Panc1 (cell line): ENCODE measurements at regions not wholly inside any gene's neighbourhood (a gene's known extent, or its start where the extent isn't known, plus 50 kb on each side); places are given as distances from the start of the nearest gene placed in this dataset.

Source experiments
- POLR2AphosphoS5 ChIP-seq: IDR thresholded peaks from 2 replicates; pipeline ENCODE4 v1.6.1; 2012; ENCODE audit warnings: mild to moderate bottlenecking, low read depth, low read length, moderate library complexity
- REST ChIP-seq, 2 experiments: IDR thresholded peaks; 2 replicates each; pipeline ENCODE4 v1.6.1; 2011 to 2012; ENCODE audit warnings: low read depth in 2 of 2, control low read depth in 1 of 2, low read length in 1 of 2, mild to moderate bottlenecking in 1 of 2, moderate library complexity in 1 of 2; ENCODE audit not compliant: insufficient read depth in 1 of 2
- SIN3A ChIP-seq: IDR thresholded peaks from 2 replicates; pipeline ENCODE4 v1.6.1; 2012; ENCODE audit warnings: low read depth, mild to moderate bottlenecking, low read length, moderate library complexity, borderline replicate concordance; ENCODE audit not compliant: insufficient read depth
- TF ChIP-seq, protein P1 (sequence below): fragments of 450-650 bp; IDR thresholded peaks from 2 replicates; pipeline ENCODE4 v1.5.1; 2017; ENCODE audit warnings: mild to moderate bottlenecking

DNA sequence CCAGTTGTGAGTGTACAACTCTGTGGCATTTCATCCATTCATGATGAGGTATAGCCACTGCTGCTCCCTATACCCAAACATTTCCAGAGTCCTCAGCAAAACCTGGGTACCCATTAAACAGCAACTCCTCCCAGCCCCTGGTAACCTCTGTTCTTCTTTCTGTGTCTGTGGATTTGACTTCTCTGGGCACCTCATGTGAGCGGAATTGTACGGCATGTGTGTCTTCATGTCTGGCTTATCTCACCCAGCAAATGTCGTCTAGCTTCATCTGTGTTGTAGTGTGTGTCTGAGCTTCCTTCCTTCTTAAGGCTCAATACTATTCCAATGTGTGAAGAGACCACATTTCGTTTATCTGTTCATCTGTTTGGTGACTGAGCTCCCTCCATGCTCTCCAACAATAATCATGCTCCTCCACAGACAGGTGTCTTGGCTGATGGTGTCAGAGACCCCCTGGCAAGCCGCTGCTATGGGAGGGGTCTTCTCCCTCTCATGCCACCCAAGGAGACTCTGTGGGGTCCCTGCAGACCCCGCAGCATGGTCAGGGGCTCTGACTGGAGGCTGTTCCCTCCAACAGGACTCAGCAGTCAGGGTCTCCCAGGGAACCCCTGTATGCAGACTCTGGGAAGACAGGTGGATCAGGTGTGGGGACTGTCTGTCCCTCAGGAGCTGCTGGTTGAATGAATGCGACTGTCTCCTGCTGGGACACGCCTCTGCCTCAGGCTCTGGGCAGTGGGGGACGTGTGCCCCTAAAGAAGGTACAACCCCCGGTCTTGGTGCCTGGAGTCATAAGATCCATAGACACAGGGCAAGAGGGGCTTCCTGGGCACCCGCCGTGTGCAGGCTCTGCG is 52.7 kb downstream of the SMIM38 start:
- TF ChIP-seq POLR2AphosphoS5: no peak
- no peak for TF ChIP-seq SIN3A
- TF ChIP-seq, protein P1, sequence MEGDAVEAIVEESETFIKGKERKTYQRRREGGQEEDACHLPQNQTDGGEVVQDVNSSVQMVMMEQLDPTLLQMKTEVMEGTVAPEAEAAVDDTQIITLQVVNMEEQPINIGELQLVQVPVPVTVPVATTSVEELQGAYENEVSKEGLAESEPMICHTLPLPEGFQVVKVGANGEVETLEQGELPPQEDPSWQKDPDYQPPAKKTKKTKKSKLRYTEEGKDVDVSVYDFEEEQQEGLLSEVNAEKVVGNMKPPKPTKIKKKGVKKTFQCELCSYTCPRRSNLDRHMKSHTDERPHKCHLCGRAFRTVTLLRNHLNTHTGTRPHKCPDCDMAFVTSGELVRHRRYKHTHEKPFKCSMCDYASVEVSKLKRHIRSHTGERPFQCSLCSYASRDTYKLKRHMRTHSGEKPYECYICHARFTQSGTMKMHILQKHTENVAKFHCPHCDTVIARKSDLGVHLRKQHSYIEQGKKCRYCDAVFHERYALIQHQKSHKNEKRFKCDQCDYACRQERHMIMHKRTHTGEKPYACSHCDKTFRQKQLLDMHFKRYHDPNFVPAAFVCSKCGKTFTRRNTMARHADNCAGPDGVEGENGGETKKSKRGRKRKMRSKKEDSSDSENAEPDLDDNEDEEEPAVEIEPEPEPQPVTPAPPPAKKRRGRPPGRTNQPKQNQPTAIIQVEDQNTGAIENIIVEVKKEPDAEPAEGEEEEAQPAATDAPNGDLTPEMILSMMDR: no peak
- no peak for TF ChIP-seq REST (IDR thresholded peaks at IDR 0.05; ENCODE audit: insufficient read depth in 1 of 2, low read depth in 2 of 2, low read length in 1 of 2)
